MM.1S (cell line): ENCODE measurements at regions not wholly inside any gene's neighbourhood (a gene's known extent, or its start where the extent isn't known, plus 50 kb on each side); places are given as distances from the start of the nearest gene placed in this dataset.

ENCODE experiments used
- DNase-seq: peaks from one replicate; pipeline ENCODE4 v3.0.0-alpha.2; 2015
- H2AFZ ChIP-seq: fragments of 300-600 bp; sonication (generic); 2 replicates; pipeline ENCODE4 v1.6.0; 2016; ENCODE audit warnings: antibody characterized with exemption, low read length
- H3F3A ChIP-seq: fragments of 300-600 bp; sonication (generic); 2 replicates; pipeline ENCODE4 v1.6.1; 2016; ENCODE audit warnings: mild to moderate bottlenecking, antibody characterized with exemption, low read length, moderate library complexity, mixed read lengths; ENCODE audit not compliant: insufficient read depth
- H3K27ac ChIP-seq: fragments of 300-600 bp; sonication (generic); 2 replicates; pipeline ENCODE4 v1.5.1; 2016; ENCODE audit warnings: mild to moderate bottlenecking, low read length
- H3K27me3 ChIP-seq: fragments of 300-600 bp; sonication (generic); replicated peaks from 2 replicates; pipeline ENCODE4 v1.6.0; 2016; ENCODE audit warnings: low read length; ENCODE audit not compliant: insufficient read depth
- H3K36me3 ChIP-seq: fragments of 300-600 bp; sonication (generic); replicated peaks from 2 replicates; pipeline ENCODE4 v1.6.1; 2016; ENCODE audit warnings: mild to moderate bottlenecking, low read length, mixed read lengths; ENCODE audit not compliant: insufficient read depth
- H3K4me1 ChIP-seq: fragments of 300-600 bp; sonication (generic); 2 replicates; pipeline ENCODE4 v1.6.1; 2016; ENCODE audit warnings: low read length, mixed read lengths
- H3K4me2 ChIP-seq: fragments of 300-600 bp; sonication (generic); 2 replicates; pipeline ENCODE4 v1.6.0; 2016; ENCODE audit warnings: low read depth, low read length
- H3K4me3 ChIP-seq: fragments of 300-600 bp; sonication (generic); 2 replicates; pipeline ENCODE4 v1.5.1; 2016; ENCODE audit warnings: low read length, mixed read lengths
- H3K79me2 ChIP-seq: fragments of 300-600 bp; sonication (generic); 2 replicates; pipeline ENCODE4 v1.6.1; 2016; ENCODE audit warnings: mixed run types, low read length, mixed read lengths
- H3K9ac ChIP-seq: fragments of 300-600 bp; sonication (generic); 2 replicates; pipeline ENCODE4 v1.6.1; 2016; ENCODE audit warnings: low read length, mixed read lengths
- H3K9me2 ChIP-seq: fragments of 300-600 bp; sonication (generic); replicated peaks from 2 replicates; pipeline ENCODE4 v1.6.1; 2016; ENCODE audit warnings: mild to moderate bottlenecking, low read length, mixed read lengths; ENCODE audit not compliant: insufficient read depth
- H3K9me3 ChIP-seq: fragments of 300-600 bp; sonication (generic); replicated peaks from 2 replicates; pipeline ENCODE4 v1.6.1; 2016; ENCODE audit warnings: mild to moderate bottlenecking, low read length, mixed read lengths; ENCODE audit not compliant: insufficient read depth
- H4K20me1 ChIP-seq: fragments of 300-600 bp; sonication (generic); 2 replicates; pipeline ENCODE4 v1.6.1; 2016; ENCODE audit warnings: mild to moderate bottlenecking, low read length, moderate library complexity, mixed read lengths; ENCODE audit not compliant: insufficient read depth
- EZH2 ChIP-seq: fragments of 300-600 bp; sonication (generic); optimal IDR thresholded peaks from 2 replicates; pipeline ENCODE3; 2017; ENCODE audit warnings: low read depth, mild to moderate bottlenecking, antibody characterized with exemption, low read length, mixed read lengths
- EZH2phosphoT487 ChIP-seq: fragments of 300-600 bp; sonication (generic); IDR thresholded peaks from 2 replicates; pipeline ENCODE4 v1.6.1; 2018; ENCODE audit warnings: antibody characterized with exemption, low read length
- TF ChIP-seq, protein P1 (sequence below): fragments of 300-600 bp; sonication (generic); IDR thresholded peaks from 2 replicates; pipeline ENCODE4 v1.5.1; 2016; ENCODE audit warnings: antibody characterized with exemption, low read length, mixed read lengths

DNA sequence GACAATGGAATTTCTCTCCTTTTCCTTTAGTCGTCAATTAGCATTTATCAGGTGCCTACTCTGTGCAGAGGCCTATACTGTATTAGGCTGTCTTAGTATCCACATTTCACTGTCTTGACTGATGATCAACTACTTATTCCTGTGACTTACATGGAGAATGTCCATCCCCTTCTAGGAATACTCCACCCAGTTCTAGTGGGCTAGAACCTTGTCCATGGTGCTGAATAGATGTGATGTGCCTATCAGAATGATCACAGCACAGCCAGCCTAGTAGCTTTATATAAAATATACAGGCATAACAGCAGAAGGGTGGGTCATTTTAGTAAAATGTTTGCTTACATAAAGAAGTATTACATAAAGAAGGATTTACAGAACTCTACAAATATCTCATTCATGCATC is 621.4 kb downstream of the PDCD6IP start:
- H2AFZ ChIP-seq, result no peak overlapping the region
- TF ChIP-seq, protein P1, sequence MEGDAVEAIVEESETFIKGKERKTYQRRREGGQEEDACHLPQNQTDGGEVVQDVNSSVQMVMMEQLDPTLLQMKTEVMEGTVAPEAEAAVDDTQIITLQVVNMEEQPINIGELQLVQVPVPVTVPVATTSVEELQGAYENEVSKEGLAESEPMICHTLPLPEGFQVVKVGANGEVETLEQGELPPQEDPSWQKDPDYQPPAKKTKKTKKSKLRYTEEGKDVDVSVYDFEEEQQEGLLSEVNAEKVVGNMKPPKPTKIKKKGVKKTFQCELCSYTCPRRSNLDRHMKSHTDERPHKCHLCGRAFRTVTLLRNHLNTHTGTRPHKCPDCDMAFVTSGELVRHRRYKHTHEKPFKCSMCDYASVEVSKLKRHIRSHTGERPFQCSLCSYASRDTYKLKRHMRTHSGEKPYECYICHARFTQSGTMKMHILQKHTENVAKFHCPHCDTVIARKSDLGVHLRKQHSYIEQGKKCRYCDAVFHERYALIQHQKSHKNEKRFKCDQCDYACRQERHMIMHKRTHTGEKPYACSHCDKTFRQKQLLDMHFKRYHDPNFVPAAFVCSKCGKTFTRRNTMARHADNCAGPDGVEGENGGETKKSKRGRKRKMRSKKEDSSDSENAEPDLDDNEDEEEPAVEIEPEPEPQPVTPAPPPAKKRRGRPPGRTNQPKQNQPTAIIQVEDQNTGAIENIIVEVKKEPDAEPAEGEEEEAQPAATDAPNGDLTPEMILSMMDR, result no peak
- no peak for TF ChIP-seq EZH2
- TF ChIP-seq EZH2phosphoT487, result no peak

DNA sequence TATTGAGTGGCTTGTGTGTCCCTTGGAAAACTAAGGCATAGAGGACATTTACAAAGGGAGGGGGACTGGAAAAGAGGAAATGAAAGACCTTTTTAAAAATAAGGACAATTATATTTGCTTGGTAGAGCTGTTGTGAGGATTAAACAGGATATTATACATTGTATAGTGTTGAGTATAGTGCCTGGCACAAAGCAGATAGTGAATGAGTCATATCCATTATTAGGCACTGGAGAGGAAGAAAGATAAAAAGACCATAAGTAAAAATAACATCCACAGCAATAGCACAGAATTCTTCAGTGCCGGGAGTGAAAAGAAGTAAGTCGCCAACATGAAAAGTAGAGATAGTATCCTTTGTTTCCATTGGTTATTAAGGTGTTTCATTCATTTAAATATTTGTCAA is 623.3 kb downstream of the PDCD6IP start:
- Histone ChIP-seq H3K27me3 (no peaks in the 10 kb centered on the region), H2AFZ (no peak overlapping the region), H4K20me1 (no peaks in the 10 kb centered on the region), H3K9me2 (no peaks in the 10 kb centered on the region), H3K9ac (no peak overlapping the region), H3K4me3 (no peak overlapping the region), H3K79me2 (no peaks in the 10 kb centered on the region), H3K27ac (no peak overlapping the region), H3K9me3 (no peaks in the 10 kb centered on the region), H3F3A (no peaks in the 10 kb centered on the region), H3K4me1 (no peaks in the 10 kb centered on the region), H3K4me2 (no peak overlapping the region), H3K36me3 (no peaks in the 10 kb centered on the region)
- DNase-seq, result no peak
- no peak for TF ChIP-seq EZH2
- TF ChIP-seq, protein P1, result no peak
- TF ChIP-seq EZH2phosphoT487, result no peak

More for the DNA sequence above, 621.4 kb downstream of the PDCD6IP start:
- Histone ChIP-seq H3K9me2 (no peaks in the 10 kb centered on the region), H3K79me2 (no peaks in the 10 kb centered on the region), H3K4me2 (no peak overlapping the region), H3K9ac (no peak overlapping the region), H3K4me3 (no peak overlapping the region), H3K9me3 (no peaks in the 10 kb centered on the region), H3K27ac (no peak overlapping the region), H3K4me1 (no peaks in the 10 kb centered on the region), H3K36me3 (no peaks in the 10 kb centered on the region), H3F3A (no peaks in the 10 kb centered on the region), H3K27me3 (no peaks in the 10 kb centered on the region), H4K20me1 (no peaks in the 10 kb centered on the region)
- DNase-seq, result peak; percentile 30

DNA sequence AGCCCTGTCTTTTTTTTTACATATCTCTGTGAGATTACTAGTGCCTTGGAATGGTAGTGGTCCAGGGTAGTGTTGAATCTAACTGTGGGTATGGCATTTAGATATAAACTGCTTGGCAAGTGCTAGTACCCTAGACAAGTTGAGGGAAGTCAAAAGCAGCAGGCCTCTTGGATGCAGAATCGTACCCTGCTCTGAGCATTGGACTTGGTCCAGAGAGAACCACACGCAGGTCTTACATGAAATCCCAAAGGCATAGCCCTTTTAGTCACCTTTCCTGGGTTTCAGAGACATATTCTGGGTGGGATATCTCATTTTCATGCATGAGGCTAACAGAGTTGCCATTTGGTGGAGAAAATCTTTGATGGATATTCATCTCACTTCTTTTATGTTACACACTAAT is 641.4 kb downstream of the PDCD6IP start:
- Histone ChIP-seq H3K9me2 (no peaks in the 10 kb centered on the region), H3K79me2 (no peaks in the 10 kb centered on the region), H3K4me2 (no peak overlapping the region), H3K9me3 (no peaks in the 10 kb centered on the region), H2AFZ (no peak overlapping the region), H4K20me1 (no peaks in the 10 kb centered on the region), H3K27ac (no peak overlapping the region), H3F3A (no peaks in the 10 kb centered on the region), H3K4me3 (no peak overlapping the region), H3K36me3 (no peaks in the 10 kb centered on the region), H3K27me3 (no peaks in the 10 kb centered on the region), H3K9ac (no peak overlapping the region), H3K4me1 (no peaks in the 10 kb centered on the region)
- TF ChIP-seq, protein P1, result no peak
- TF ChIP-seq EZH2phosphoT487 (no peak), EZH2 (no peak)
- DNase-seq, result no peak
